ENCODE measurements at regions not wholly inside any gene's neighbourhood (a gene's known extent, or its start where the extent isn't known, plus 50 kb on each side); places are given as distances from the start of the nearest gene placed in this dataset.

DNA sequence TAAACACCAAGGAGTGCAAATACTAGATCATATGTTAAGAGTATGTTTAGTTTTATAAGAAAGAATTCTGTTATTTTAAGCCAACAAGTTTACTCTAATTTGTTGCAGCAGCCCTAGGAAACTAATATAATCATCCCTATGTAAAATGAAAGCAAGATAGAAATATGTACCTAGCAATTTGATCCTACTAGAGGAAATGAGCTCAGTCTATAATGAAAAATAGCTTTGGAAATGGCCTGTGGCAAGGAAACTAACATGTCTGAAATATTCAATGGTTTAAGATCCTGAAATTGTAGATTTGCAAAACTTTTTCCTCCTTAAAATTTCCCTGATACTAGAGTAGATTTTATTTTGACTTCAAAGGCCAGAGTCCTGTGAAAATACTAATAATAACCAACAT is 112.7 kb upstream of the SLC5A12 start:
- Histone ChIP-seq H3K27ac (ENCODE audit: low read depth in 2 of 2, low read length in 2 of 2) (no peak overlapping the region), H3K27me3 (ENCODE audit: control insufficient read depth, insufficient read depth, low read length) (no peaks in the 10 kb centered on the region), H3K4me1 (ENCODE audit: control insufficient read depth in 2 of 3, insufficient read depth in 2 of 3, low read depth in 1 of 3, low read length in 3 of 3) (peaks cover 0 to 5% (median 0%) of the 10 kb centered on the region in 3 donors), H3K9ac (ENCODE audit: low read length in 3 of 3) (no peak overlapping the region), H3K9me3 (ENCODE audit: control insufficient read depth in 2 of 3, insufficient read depth in 1 of 3, low read length in 3 of 3) (no peaks in the 10 kb centered on the region), H3K4me3 (ENCODE audit: low read length in 3 of 3) (no peak overlapping the region), H3K36me3 (ENCODE audit: control insufficient read depth in 2 of 3, insufficient read depth in 3 of 3, low read length in 3 of 3) (no peaks in the 10 kb centered on the region)
- TF ChIP-seq CTCF (IDR thresholded peaks at IDR 0.05; ENCODE audit: borderline replicate concordance, extremely low read depth, insufficient read depth), result no peak
- no peak for FAIRE-seq
- no peak for DNase-seq
- intact Hi-C loops (cut with DNase I), result no loop called here

DNA sequence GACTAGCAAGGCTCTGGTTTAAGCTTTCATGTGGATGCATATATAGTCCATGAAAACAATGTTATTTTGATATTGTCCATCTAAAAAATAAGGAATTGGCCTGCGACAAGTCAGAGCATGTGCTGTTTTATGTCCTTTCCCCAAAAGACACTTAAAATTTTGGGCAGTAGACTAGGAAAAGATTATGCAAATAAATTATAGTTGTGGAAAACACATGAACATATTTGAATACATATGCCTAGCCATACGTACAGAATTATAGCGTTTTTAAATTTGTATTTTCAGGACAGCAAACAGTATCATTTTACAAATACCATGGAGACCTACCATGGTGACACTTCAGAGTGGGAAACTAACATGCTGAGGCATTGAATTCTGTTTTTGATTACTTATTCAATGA is 113.8 kb upstream of the SLC5A12 start:
- TF ChIP-seq CTCF (IDR thresholded peaks at IDR 0.05; ENCODE audit: borderline replicate concordance, extremely low read depth, insufficient read depth), result no peak

GRCh38 chr11:26837154-26837553 is 115.3 kb upstream of the SLC5A12 start:
- intact Hi-C loops (cut with DNase I), result no loop called here

More for the DNA sequence above, 113.8 kb upstream of the SLC5A12 start:
- H3K36me3 ChIP-seq (ENCODE audit: control insufficient read depth in 2 of 3, insufficient read depth in 3 of 3, low read length in 3 of 3), result no peaks in the 10 kb centered on the region
- H3K9me3 ChIP-seq (ENCODE audit: control insufficient read depth in 2 of 3, insufficient read depth in 1 of 3, low read length in 3 of 3), result no peaks in the 10 kb centered on the region
- intact Hi-C loops (cut with DNase I), result no loop called here
- FAIRE-seq (no peak), DNase-seq (no peak)
- no peak overlapping the region for H3K27ac ChIP-seq (ENCODE audit: low read depth in 2 of 2, low read length in 2 of 2)
- H3K4me3 ChIP-seq (ENCODE audit: low read length in 3 of 3), result no peak overlapping the region
- peaks cover 0 to 10% (median 0%) of the 10 kb centered on the region in 3 donors for H3K4me1 ChIP-seq (ENCODE audit: control insufficient read depth in 2 of 3, insufficient read depth in 2 of 3, low read depth in 1 of 3, low read length in 3 of 3)
- H3K27me3 ChIP-seq (ENCODE audit: control insufficient read depth, insufficient read depth, low read length), result no peaks in the 10 kb centered on the region
- H3K9ac ChIP-seq (ENCODE audit: low read length in 3 of 3), result no peak overlapping the region

More at GRCh38 chr11:26837154-26837553, 115.3 kb upstream of the SLC5A12 start:
- no peak for TF ChIP-seq CTCF (IDR thresholded peaks at IDR 0.05; ENCODE audit: borderline replicate concordance, extremely low read depth, insufficient read depth)
- Histone ChIP-seq H3K36me3 (ENCODE audit: control insufficient read depth in 2 of 3, insufficient read depth in 3 of 3, low read length in 3 of 3) (no peaks in the 10 kb centered on the region), H3K4me1 (ENCODE audit: control insufficient read depth in 2 of 3, insufficient read depth in 2 of 3, low read depth in 1 of 3, low read length in 3 of 3) (peaks cover 0 to 15% (median under 1%) of the 10 kb centered on the region in 3 donors), H3K27ac (ENCODE audit: low read depth in 2 of 2, low read length in 2 of 2) (peak overlapping the region; percentile 2 to 55), H3K9ac (ENCODE audit: low read length in 3 of 3) (no peak overlapping the region), H3K27me3 (ENCODE audit: control insufficient read depth, insufficient read depth, low read length) (no peaks in the 10 kb centered on the region), H3K9me3 (ENCODE audit: control insufficient read depth in 2 of 3, insufficient read depth in 1 of 3, low read length in 3 of 3) (no peaks in the 10 kb centered on the region), H3K4me3 (ENCODE audit: low read length in 3 of 3) (no peak overlapping the region)
- FAIRE-seq, result peak; percentile 30
- DNase-seq, result peak in 1 of 5 donors; percentile 41
